LNCaP clone FGC (cell line): ENCODE measurements at regions not wholly inside any gene's neighbourhood (a gene's known extent, or its start where the extent isn't known, plus 50 kb on each side); places are given as distances from the start of the nearest gene placed in this dataset.

Experiments used
- DNase-seq: peaks from one replicate; pipeline ENCODE4 v3.0.0-alpha.2; 2011; ENCODE audit warnings: low read depth
- H3K4me3 ChIP-seq: 2 replicates; pipeline ENCODE4 v1.5.1; 2011; ENCODE audit warnings: mild to moderate bottlenecking, low read depth, low read length, control low read depth
- CTCF ChIP-seq: IDR thresholded peaks from 2 replicates; pipeline ENCODE4 v1.5.1; 2012; ENCODE audit warnings: mild to moderate bottlenecking; ENCODE audit not compliant: control insufficient read depth, insufficient read depth; ENCODE audit errors: extremely low read depth

- no peak overlapping the region for H3K4me3 ChIP-seq
- DNase-seq, result no peak
- TF ChIP-seq CTCF, result no peak
Measured at GRCh38 chr1:165060285-165060793, 296.2 kb downstream of the LMX1A start.

- TF ChIP-seq CTCF, result no peak
- no peak for DNase-seq
- no peak overlapping the region for H3K4me3 ChIP-seq
Measured at GRCh38 chr1:165057956-165058355, 298.6 kb downstream of the LMX1A start.

GRCh38 chr1:165056914-165057313 lies 299.6 kb downstream of the LMX1A start:
- DNase-seq, result peak; percentile 37
- no peak for TF ChIP-seq CTCF
- no peak overlapping the region for H3K4me3 ChIP-seq

GRCh38 chr1:165055581-165055980 lies 300.9 kb downstream of the LMX1A start:
- no peak for TF ChIP-seq CTCF
- no peak overlapping the region for H3K4me3 ChIP-seq
- no peak for DNase-seq

GRCh38 chr1:165054627-165055026 lies 301.9 kb downstream of the LMX1A start:
- TF ChIP-seq CTCF, result no peak
- no peak overlapping the region for H3K4me3 ChIP-seq
- DNase-seq, result no peak

GRCh38 chr1:165053351-165053750 lies 303.2 kb downstream of the LMX1A start:
- no peak overlapping the region for H3K4me3 ChIP-seq
- TF ChIP-seq CTCF, result no peak
- DNase-seq, result no peak

GRCh38 chr1:165052936-165053335 lies 303.6 kb downstream of the LMX1A start:
- no peak overlapping the region for H3K4me3 ChIP-seq
- TF ChIP-seq CTCF, result no peak
- DNase-seq, result no peak
